ENCODE measurements at regions not wholly inside any gene's neighbourhood (a gene's known extent, or its start where the extent isn't known, plus 50 kb on each side); places are given as distances from the start of the nearest gene placed in this dataset.
A peak's percentile ranks its signal among the peaks of the same experiment; 100 is the strongest.
"Not testable (repeated sequence)": the region's sequence is repeated elsewhere in the genome, so short reads cannot be mapped to it uniquely, and the experiment has no call there.

DNA sequence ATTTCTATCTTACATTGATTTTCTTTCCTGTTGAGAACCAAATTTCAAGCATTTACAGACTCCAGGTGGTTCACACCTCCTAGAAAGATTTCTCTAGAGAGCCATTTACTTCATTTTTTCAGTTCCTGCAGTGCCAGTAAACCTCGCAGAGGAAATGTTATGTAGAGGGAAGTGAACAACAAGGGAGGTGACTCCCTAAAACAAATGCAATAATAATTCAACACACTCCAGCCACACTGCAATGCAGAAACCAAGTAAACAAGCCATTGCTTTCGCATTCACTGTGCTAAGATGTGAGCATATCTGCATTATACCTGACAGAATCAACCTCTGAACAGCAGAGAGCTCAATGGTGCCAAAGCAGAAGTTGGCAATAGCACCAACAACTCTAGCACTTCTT lies 215.1 kb downstream of the RBM26 start:
- no peak for DNase-seq (ENCODE audit: low read depth in 2 of 2)

DNA sequence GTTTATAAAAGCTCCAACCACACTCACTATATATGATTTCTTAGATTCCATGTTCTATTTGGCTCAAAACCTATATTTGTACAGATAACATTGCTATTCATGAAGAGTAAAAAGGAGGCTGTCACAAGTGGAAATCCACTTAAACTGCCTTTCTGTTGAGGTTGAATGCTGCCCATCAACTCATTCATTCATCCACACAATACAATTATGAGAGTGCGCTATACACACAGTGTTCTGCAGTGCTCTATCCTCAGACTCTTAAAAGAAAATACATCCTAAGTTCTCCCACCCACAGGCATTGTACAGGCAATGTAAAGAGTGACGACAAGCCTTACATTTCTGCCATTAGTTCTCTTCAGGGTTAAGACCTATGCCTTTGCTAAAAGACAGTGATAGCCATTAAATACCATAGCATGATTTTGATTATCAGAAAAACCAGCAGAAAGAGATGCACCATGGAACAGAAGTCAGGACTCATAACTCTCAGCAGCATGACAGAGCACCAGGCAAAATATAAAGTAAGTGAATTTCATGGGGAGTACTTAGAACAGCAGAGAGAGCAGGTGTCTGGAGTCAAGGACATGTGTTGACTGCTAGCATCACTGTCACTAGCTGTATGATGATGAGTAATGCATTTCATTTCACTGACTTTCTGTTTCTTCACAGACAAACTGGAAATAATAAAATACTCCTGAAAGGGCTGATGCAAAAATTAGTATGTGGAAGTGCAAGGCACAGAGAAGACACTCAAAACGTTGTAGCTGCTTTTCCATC lies 218.0 kb downstream of the RBM26 start:
- no peak for DNase-seq (ENCODE audit: low read depth in 2 of 2)

DNA sequence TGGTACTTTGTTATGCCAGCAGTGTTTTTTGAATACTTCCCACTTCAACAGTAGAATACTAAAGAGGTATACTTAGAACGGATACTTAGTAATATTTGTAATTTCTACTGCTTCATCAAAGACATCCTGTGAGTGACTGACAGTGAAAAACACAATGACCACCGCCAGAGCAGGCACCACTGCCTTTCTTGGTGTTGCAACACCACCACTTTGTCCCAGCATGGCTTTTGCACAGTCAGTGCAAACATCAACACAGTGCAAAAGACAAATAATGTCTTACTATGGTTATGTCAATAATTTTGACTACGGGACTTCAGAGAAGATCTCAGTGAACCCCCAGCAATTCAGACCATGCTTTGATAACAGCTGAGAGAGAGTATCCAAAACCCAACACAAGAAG lies 220.5 kb downstream of the RBM26 start:
- DNase-seq (ENCODE audit: low read depth in 2 of 2): no peak

DNA sequence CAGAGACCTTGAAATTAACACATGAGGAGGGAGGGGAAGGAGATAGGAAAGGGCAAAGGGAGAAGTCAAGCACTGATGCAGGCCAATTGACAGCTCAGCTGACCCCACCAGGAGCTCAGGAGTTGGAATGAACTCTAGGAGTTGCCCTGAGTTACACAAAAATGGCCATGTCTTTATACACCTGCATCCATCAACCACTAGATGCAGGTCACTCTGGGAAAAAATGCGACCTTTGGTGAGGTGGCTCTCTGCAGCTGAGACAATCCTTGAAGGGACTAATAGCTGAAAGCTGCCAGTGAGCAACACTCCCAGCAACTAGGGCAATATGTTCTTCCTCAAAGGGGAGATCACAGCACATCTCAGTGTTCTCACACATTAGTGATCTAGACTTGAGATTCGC lies 222.8 kb downstream of the RBM26 start:
- DNase-seq (ENCODE audit: low read depth in 2 of 2): no peak

DNA sequence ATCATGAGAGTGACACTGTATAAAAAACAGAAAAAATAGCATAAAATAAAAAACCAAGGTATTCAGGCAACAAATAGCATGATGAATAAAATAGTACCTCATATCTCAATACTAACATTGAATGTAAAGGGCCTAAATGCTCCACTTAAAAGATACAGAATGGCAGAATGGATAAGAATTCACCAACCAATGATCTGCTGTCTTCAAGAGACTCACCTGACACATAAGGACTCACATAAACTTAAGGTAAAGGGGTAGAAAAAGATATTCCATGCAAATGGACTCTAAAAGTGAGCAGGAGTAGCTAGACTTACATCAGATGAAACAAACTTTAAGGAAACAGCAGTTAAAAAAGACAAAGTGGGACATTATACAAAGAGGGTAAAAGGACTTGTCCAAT lies 232.4 kb downstream of the RBM26 start:
- DNase-seq (ENCODE audit: low read depth in 2 of 2): not testable (repeated sequence)

DNA sequence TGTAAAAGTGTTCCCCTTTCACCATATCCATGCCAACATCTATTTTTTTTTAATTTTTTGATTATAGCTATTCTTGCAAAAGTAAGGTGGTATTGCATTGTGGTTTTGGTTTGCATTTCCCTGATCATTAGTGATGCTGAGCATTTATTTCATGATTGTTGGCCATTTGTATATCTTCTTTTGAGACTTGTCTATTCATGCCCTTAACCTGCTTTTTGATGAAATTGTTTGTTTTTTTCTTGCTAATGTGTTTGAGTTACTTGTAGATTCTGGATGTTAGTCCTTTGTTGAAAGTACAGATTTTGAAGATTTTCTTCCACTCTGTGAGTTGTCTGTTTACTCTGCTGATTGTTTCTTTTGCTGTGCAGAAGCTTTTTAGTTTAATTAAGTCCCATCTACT lies 233.1 kb downstream of the RBM26 start:
- not testable (repeated sequence) for DNase-seq (ENCODE audit: low read depth in 2 of 2)

DNA sequence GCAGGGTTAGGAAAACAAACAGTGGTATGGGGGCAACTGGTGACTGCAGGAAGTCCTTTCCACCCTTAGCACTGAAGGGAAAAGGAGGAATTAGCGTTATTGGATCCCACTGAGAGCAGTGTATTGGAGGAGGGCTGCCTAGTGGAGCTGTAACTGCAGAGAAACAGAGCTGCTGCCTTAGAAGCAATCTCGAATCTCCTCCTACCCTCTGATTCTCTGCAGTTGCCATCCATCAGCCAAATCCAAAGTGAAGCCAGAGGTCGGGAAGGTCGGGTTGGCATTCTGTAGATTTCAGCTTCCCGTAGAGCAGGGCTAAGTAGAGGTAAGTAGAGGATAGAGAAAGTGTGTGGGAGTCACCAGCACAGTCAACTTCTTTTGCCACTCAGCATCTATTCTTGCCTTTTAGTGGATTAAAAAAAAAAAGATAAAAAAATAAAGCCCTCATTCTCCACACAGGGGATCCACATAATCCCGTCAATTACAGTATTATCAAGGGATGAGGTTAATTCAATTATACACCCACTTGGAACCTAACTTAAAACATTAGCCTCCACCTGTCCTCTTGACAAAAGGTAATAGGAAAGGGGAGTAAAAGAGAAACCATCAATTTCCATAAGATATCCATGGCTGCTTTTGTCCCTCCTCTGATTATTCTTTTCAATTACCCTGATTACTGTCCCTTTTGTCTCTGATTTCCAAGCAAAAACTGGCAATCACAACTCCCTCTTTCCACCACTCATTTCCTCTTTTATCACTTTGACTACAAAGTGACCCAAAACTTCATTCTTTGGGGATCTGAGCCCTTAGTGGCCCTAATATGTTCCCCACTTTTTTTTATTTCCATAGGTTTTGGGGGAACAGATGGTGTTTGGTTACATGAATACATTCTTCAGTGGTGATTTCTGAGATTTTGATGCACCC lies 234.7 kb downstream of the RBM26 start:
- no peak for DNase-seq (ENCODE audit: low read depth in 2 of 2)

DNA sequence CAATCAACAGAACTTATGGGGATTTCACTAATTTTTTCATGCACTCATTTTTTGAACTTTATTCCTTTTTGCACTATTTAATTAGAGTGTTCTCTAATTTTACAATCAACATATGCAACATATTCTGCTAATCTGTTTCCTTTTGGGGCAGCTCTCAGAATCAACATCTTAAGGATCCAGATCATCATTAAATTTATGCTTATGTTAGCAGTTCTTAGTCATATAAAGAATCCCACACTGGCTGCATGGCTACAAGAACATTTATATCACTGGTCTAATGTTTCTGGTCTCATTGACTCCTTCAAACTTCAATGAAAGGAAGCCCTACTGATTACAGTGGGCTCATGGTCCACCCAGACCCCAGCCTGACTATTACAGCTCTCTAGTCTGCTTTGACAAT lies 245.2 kb downstream of the RBM26 start:
- DNase-seq (ENCODE audit: low read depth in 2 of 2): no peak

DNA sequence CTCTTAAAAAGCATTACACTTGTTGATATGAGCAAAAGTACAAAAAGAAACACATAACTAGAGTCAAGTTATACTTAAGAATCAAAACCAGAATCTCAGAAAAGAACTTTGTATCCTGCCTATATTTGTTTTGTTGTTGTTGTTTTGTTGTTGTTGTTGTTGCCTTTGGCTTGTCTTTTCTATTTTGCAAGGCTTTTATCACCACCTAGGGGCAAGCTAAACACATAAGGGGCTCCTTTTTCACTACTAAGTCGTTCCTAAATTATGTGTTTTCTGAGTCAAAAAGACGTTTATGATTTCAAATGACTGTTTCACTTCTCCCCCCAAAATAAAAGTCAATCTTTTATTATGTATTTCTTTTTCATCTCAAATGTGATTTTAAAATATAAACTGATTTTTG lies 250.2 kb downstream of the RBM26 start:
- no peak for DNase-seq (ENCODE audit: low read depth in 2 of 2)

DNA sequence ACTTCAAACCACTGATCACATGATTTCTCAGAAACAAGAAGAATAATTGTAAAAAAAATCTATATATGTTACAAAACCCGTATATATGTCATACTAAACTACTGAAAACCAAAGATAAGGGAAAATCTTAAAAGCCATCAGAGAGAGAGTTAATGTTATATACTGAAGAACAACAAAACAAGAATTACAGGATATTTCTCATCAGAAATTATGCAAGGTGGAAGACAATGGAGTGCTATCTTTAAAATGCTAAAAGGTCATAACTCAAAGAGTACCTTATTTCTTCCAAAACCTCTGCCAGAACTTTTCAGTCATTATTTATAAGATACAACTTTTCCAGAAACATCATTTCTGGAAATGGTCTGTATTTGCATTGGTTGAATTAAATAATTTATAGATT lies 256.8 kb downstream of the RBM26 start:
- no peak for DNase-seq (ENCODE audit: low read depth in 2 of 2)

DNA sequence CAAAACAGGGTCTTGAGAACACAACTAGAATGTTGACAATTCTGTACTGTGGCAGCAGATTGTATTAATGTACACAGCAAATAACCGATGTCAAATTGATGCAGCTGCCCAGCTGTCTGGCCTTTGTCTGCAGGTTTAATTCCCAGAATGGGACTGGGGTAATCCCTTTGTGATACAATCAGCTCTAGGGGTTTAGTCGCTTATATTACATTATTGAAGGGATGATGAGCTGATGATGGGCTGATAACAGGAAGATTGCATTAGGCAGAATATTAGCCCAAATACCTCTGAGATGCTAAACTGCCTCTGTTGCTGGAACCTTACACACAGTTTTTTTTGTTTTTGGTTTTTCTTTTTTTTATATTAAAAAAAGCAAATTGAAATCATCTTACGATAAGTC lies 265.0 kb downstream of the RBM26 start:
- DNase-seq (ENCODE audit: low read depth in 2 of 2): no peak

DNA sequence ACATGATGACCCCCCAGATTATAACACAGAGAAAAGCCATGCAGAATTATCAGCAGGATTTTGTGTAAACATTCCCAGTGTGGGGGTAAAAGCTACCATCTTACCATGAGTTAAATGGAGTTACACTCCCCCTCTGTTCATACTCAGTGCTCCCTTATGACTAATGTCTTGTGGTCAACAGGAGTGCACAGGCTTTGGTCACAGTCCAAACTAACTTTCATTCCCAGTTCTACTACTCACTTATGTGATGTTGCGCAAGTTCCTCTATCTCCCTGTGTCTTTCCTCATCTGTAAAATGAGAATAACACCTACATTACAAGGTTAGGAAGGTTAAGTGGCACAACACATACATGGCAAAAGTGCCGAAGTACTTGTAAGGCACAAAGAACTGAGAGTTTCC lies 277.9 kb downstream of the RBM26 start:
- DNase-seq (ENCODE audit: low read depth in 2 of 2): peak in 1 of 2 donors; percentile 23

DNA sequence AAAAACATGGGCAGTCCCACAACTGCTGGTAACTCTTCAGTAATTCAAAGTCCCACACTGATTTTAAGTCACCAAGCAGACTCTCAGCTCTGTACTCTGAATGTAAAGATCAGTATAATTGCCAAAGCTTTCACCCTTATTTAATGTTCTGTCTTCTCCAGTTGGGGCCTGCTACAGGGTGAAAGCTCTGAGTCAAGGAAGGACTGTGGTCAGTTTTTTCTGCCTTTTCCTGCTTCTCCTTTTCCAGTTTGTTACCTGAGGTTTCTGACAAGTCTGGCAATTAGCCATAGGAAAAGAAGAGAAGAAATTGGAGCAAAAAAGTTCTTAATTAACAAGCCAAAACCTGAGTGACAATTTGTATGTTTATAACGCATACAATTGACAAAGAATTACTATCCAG lies 279.3 kb downstream of the RBM26 start:
- no peak for DNase-seq (ENCODE audit: low read depth in 2 of 2)

DNA sequence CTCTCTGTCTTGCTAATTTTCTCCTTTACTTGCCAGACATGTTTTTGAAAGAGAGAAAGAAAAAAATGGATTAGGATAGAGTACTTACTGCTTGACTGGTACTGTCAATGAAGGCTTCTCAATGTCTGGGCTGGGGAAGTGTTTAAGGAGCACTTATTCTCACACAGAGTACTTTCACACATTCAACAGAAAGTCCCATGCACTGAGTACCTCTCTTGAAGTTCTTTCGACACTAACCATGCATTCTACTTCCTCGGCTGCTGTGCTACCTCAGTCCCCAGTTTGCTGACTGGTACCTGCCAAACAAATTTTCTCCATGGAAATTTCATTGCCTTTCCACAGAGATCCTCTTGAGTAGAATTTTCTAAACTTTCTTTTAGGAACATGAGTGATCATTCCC lies 281.9 kb downstream of the RBM26 start:
- DNase-seq (ENCODE audit: low read depth in 2 of 2): no peak

DNA sequence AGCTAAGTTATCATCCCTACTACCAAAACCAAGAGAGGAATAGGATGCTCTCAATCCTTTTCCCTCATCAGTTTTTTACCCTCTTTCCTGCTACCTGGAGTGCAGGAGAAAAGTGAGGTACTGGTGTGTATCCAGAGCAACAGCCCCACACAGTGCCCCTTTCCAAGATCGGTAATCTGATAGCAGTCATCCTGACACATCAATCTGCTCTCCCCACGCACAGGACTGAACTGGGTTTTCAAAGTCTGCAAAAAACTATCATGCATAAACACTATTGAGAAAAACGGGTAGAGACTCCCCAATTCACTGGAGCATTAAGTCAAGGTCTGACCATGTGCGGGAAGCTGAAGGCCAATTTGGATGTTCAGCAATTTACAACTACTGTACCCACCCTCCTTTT lies 284.8 kb downstream of the RBM26 start:
- DNase-seq (ENCODE audit: low read depth in 2 of 2): no peak

DNA sequence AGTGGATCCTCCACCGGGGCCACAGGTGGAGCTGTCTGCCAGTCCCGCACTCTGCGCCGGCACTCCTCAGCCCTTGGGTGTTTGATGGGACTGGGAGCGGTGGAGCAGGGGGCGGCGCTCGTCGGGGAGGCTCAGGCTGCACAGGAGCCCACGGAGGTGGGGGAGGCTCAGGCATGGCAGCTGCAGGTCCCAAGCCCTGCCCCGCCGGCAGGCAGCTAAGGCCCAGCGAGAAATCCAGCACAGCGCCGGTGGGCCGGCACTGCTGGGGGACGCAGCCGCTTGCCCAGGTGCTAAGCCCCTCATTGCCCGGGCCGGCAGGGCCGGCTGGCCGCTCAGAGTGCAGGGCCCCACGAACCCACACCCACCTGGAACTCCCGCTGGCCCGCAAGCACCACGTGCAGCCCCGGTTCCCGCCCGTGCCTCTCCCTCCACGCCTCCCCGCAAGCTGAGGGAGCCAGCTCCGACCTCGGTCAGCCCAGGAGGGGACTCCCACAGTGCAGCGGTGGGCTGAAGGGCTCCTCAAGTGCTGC lies 286.4 kb downstream of the RBM26 start:
- DNase-seq (ENCODE audit: low read depth in 2 of 2): no peak

DNA sequence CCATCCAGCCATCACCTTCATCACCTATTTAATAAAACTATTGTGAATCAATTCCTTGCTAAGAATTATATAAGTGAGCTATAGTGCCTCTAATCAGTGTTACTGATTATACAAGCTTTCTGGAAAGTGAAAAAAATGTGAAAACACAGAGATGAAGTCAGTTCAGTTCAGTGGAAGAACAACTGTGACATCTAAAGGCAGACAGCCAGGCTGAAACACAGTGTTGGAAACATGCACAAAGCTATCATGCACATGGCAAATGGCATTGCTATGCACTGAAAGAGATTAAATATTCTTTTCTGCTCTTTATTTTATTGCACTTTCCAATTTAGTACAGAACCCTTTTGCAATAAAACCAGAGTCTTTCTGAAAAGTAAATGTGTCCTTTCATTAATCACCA lies 294.0 kb downstream of the RBM26 start:
- DNase-seq (ENCODE audit: low read depth in 2 of 2): no peak

DNA sequence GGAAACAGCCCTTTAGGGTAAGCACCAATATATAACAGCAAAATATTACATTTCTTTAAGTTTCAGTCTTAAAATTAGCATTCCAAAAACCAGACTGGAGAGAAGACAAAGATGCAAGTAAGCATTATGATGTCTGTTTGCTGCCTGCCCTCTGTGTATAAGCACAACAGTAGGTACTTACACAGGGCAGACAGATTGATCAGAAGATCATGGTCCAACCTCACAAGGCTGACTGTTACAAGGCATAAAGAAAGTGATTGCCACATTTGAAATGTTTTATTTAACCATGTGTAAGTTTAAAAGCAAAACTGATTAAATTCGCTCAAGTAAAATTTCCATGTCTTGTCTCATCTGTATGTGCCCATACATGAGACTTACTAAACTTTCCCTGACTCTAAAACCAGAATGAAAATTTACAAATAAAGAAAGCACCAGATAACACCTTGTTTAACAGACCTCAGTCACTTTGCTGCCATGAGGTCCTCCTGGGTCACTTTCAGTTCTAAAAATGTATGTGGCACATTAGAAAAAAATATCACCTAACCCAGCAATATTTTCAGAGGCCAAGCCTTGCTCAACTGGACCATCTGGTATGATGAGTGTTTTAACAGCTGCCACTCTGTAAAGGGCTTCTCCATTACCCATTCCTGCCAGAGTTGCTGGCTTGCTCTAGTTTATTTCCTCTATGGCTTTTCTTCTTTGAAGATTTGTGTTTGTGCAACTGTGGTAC lies 297.0 kb downstream of the RBM26 start:
- DNase-seq (ENCODE audit: low read depth in 2 of 2): no peak

DNA sequence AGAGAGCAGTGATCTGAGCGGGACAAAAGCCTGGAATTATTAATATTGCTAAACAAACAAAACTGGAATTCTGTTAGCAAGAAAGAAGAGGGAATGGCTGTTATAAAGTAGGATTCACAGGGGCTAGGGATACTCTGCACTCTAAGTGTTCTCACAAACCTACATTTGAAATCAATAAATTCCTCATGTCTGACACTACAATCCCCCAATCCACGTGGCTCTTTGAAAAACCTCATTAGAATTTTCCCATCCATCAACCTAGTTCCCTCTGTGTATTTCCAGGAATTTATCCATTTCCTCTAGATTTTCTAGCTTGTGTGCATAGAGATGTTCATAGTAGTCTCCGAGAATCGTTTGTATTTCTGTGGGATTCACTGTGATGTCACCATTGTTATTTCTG lies 307.5 kb downstream of the RBM26 start:
- DNase-seq (ENCODE audit: low read depth in 2 of 2): no peak

DNA sequence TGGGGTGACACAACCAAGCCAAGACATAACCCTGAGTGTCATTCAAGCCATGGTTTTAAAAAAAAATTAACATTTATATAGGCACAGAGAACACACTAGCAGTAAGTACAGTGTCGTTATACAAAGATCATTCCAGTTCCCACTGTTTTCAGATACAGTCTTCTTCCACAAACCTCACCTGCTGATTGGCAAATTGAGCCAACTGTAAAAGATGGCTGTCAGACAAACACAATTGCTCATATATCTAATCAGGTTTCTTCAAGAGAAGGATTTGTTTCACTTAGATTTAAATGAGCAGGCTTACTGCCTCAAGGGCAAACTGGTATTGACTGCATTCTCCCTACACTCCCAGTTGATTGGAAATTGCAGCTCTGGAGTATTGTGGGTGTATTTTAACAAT lies 308.9 kb downstream of the RBM26 start:
- no peak for DNase-seq (ENCODE audit: low read depth in 2 of 2)

DNA sequence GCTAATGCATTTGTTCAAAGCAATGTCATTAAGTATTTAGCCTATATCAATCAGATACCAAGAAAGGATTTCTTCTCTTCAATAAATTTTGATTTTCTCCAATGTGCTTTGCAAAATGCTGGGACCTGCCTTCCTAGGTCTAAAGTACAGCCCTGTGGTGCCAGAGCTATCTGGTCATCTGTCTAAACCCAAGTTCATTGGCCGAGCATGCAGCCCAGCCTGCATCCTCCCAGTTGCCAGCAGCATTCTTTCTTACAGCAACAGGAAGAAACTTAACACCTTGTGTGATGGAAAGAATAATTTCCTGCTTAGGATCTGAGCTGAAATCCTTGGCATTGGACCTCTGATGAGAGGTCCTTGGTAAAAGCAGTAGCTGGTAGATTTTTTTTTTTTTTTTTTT lies 310.0 kb downstream of the RBM26 start:
- no peak for DNase-seq (ENCODE audit: low read depth in 2 of 2)

DNA sequence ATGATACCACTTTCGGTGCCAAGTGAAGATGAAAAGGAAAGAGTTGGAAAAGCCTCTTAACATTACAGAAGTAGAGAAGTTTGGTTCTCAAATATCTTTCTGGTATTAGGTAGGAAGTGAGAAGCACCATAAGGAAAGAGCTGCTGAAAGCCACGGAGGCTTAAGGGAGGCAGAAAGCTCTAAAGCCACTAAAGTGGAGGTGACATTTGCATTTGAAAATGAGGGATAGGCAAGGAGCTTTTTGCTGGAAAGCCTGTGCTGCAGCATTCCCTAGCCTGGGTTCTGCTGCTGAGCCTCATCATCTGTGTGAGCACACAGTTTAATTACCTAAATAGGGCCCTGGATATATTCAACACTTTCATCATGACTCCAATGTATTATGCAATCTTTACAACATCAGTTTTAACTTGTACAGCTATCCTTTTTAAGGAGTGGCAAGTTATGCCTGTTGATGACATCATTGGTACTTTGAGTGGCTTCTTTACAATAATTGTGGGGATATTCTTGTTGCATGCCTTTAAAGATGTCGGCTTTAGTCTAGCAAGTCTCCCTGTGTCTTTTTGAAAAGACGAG lies 315.4 kb downstream of the RBM26 start:
- no peak for DNase-seq (ENCODE audit: low read depth in 2 of 2)

Measured in lung microvascular endothelial cell (primary cell).